GM12878 (cell line): ENCODE measurements at regions not wholly inside any gene's neighbourhood (a gene's known extent, or its start where the extent isn't known, plus 50 kb on each side); places are given as distances from the start of the nearest gene placed in this dataset.

Experiments
- ATAC-seq: fragments of 200-7000 bp; cut with Tn5 transposase; 3 replicates; pipeline ENCODE4 v1.9.1; 2020; ENCODE audit warnings: mild to moderate bottlenecking, moderate library complexity
- BruUV-seq: library from RNA; stranded (reverse); fragments of 400-500 nt; replicated peaks from 2 replicates; lab custom pipeline; 2021; lab: Mats Ljungman, UMichigan
- CTCF ChIA-PET: fragments of 300-600 bp; sonication (Branson Sonifier 250); formaldehyde crosslinking; extraction: SDS; loops from one replicate; lab custom pipeline; 2021; ENCODE audit warnings: inconsistent platforms; lab: Yijun Ruan, JAX
- POLR2A ChIA-PET: fragments of 350-600 bp; formaldehyde crosslinking; extraction: SDS; loops from one replicate; lab custom pipeline; 2021; ENCODE audit warnings: inconsistent platforms; lab: Charles Lee
- RAD21 ChIA-PET: fragments of 300-600 bp; sonication (Branson Sonifier 250); formaldehyde crosslinking; loops from one replicate; lab custom pipeline; 2023; ENCODE audit warnings: antibody characterized with exemption; ENCODE audit not compliant: unreplicated experiment; lab: Charles Lee
- SMC1A ChIA-PET: fragments of 300-600 bp; sonication (Branson Sonifier 250); formaldehyde crosslinking; loops from one replicate; lab custom pipeline; 2023; ENCODE audit not compliant: unreplicated experiment, uncharacterized antibody; lab: Charles Lee
- DNase-seq: peaks from one replicate; pipeline ENCODE4 v3.0.0-alpha.2; 2011; ENCODE audit warnings: low read depth, low spot score
- FAIRE-seq: peaks from 3 replicates; lab custom pipeline; 2011; peaks lifted over from hg19 to GRCh38; lab: Jason Lieb, UNC
- H2AFZ ChIP-seq: 2 replicates; pipeline ENCODE4 v1.6.0; 2011; ENCODE audit warnings: low read depth, low read length, control low read depth; ENCODE audit not compliant: control insufficient read depth
- H3K27ac ChIP-seq: 2 replicates; pipeline ENCODE4 v1.5.1; 2011; ENCODE audit warnings: control low read depth; ENCODE audit not compliant: control insufficient read depth, insufficient read depth
- H3K27me3 ChIP-seq, 2 experiments: replicated peaks in 1 of 2; 2 replicates each; pipeline versions ENCODE4 v1.6.0 to v1.6.1; 2011; ENCODE audit warnings: low read length in 1 of 2; ENCODE audit not compliant: control insufficient read depth in 2 of 2, insufficient read depth in 2 of 2
- H3K36me3 ChIP-seq, 2 experiments: 2 replicates each; pipeline ENCODE4 v1.5.1; 2011; ENCODE audit warnings: low read length in 1 of 2; ENCODE audit not compliant: control insufficient read depth in 2 of 2, insufficient read depth in 2 of 2
- H3K4me1 ChIP-seq: 2 replicates; pipeline ENCODE4 v1.6.1; 2011; ENCODE audit warnings: mild to moderate bottlenecking, low read length, moderate library complexity, mixed read lengths; ENCODE audit not compliant: control insufficient read depth, insufficient read depth
- H3K4me2 ChIP-seq: 2 replicates; pipeline ENCODE4 v1.6.0; 2011; ENCODE audit warnings: control low read depth; ENCODE audit not compliant: control insufficient read depth, insufficient read depth
- H3K4me3 ChIP-seq: fragments of 200-600 bp; sonication (generic); 2 replicates; pipeline ENCODE4 v1.5.1; 2016
- H3K79me2 ChIP-seq: 2 replicates; pipeline ENCODE4 v1.6.0; 2011; ENCODE audit warnings: low read length; ENCODE audit not compliant: control insufficient read depth, insufficient read depth
- H3K9ac ChIP-seq: 2 replicates; pipeline ENCODE4 v1.8.0; 2011; ENCODE audit warnings: low read length, control low read depth, mixed read lengths; ENCODE audit not compliant: control insufficient read depth, insufficient read depth
- H3K9me3 ChIP-seq: replicated peaks from 3 replicates; pipeline ENCODE4 v1.5.1; 2011; ENCODE audit warnings: mild to moderate bottlenecking, low read length; ENCODE audit not compliant: control insufficient read depth, insufficient read depth
- H4K20me1 ChIP-seq: 2 replicates; pipeline ENCODE4 v1.6.0; 2011; ENCODE audit not compliant: control insufficient read depth, insufficient read depth
- BCL11A ChIP-seq: IDR thresholded peaks from 2 replicates; pipeline ENCODE4 v1.6.1; 2011; ENCODE audit warnings: low read depth, low read length
- CEBPB ChIP-seq, 2 experiments: fragments of 150-350 bp in 1 of 2; IDR thresholded peaks; 2 replicates each; pipeline ENCODE4 v1.6.1; 2012 to 2014; ENCODE audit warnings: low read depth in 2 of 2, low read length in 2 of 2, borderline replicate concordance in 1 of 2, inconsistent platforms in 1 of 2
- EP300 ChIP-seq, 2 experiments: fragments of 150-350 bp in 1 of 2; IDR thresholded peaks; 2 replicates each; pipeline ENCODE4 v1.6.1; 2011 to 2012; ENCODE audit warnings: low read depth in 2 of 2, low read length in 2 of 2, borderline replicate concordance in 1 of 2, improper control_type of control experiment in 1 of 2, inconsistent platforms in 1 of 2; ENCODE audit not compliant: control insufficient read depth in 1 of 2
- NFYA ChIP-seq: IDR thresholded peaks from 2 replicates; pipeline ENCODE4 v1.6.1; 2011; ENCODE audit warnings: low read depth, mild to moderate bottlenecking, low read length, improper control_type of control experiment, borderline replicate concordance
- NR2C1 ChIP-seq: fragments of 450-650 bp; IDR thresholded peaks from 2 replicates; pipeline ENCODE4 v1.6.1; 2017; ENCODE audit warnings: antibody characterized with exemption, mild to moderate bottlenecking, moderate library complexity
- NR2F1 ChIP-seq: fragments of 450-650 bp; conservative IDR thresholded peaks from 2 replicates; pipeline ENCODE4 v1.6.1; 2017; ENCODE audit warnings: mild to moderate bottlenecking
- POLR2A ChIP-seq: IDR thresholded peaks from 2 replicates; pipeline ENCODE4 v1.6.1; 2011; ENCODE audit warnings: low read depth, mild to moderate bottlenecking, low read length
- RAD51 ChIP-seq: fragments of 450-650 bp; IDR thresholded peaks from 2 replicates; pipeline ENCODE4 v1.6.1; 2016; ENCODE audit warnings: moderate library complexity, mild to moderate bottlenecking, inconsistent platforms
- WRNIP1 ChIP-seq: IDR thresholded peaks from 2 replicates; pipeline ENCODE4 v1.6.1; 2011; ENCODE audit warnings: low read depth, low read length, improper control_type of control experiment, borderline replicate concordance
- YY1 ChIP-seq: IDR thresholded peaks from 2 replicates; pipeline ENCODE4 v1.6.1; 2011; ENCODE audit warnings: low read depth, mild to moderate bottlenecking, low read length
- WGBS: methylation state at CpG from one replicate; pipeline ENCODE4 v1.1.6; 2016; ENCODE audit warnings: low lambda C conversion rate; ENCODE audit not compliant: insufficient replicate concordance, insufficient coverage; ENCODE audit errors: missing lambda C conversion rate; 5-methylcytosine and 5-hydroxymethylcytosine counted together
- in situ Hi-C: fragments of 300-500 bp; cut with MboI; formaldehyde crosslinking; loops from 9 replicates; pipeline ENCODE4 v1.14.3; 2018; ENCODE audit warnings: mixed read lengths
- intact Hi-C: fragments of 100-400 bp; cut with micrococcal nuclease; formaldehyde crosslinking; loops from one replicate; pipeline ENCODE4 v1.14.2; 2022; ENCODE audit not compliant: unreplicated experiment
- TF ChIP-seq, protein P1 (sequence below): fragments of 450-650 bp; IDR thresholded peaks from 2 replicates; pipeline ENCODE4 v1.6.1; 2018; ENCODE audit warnings: mild to moderate bottlenecking, low read depth, moderate library complexity; ENCODE audit not compliant: partially characterized antibody
- TF ChIP-seq, protein P2 (sequence below): fragments of 150-350 bp; IDR thresholded peaks from 2 replicates; pipeline ENCODE4 v1.6.1; 2014; ENCODE audit warnings: mild to moderate bottlenecking, low read depth, low read length
- TF ChIP-seq, protein P3 (sequence below): fragments of 450-650 bp; IDR thresholded peaks from 2 replicates; pipeline ENCODE4 v1.6.1; 2016; ENCODE audit warnings: mild to moderate bottlenecking
- TF ChIP-seq, protein P4 (sequence below): IDR thresholded peaks from 2 replicates; pipeline ENCODE4 v1.6.1; 2011; ENCODE audit warnings: low read depth, mild to moderate bottlenecking, low read length, moderate library complexity, borderline replicate concordance; ENCODE audit errors: extremely low read depth
- TF ChIP-seq, protein P5 (sequence below): fragments of 450-650 bp; IDR thresholded peaks from 2 replicates; pipeline ENCODE4 v1.6.1; 2016; ENCODE audit warnings: mild to moderate bottlenecking
- TF ChIP-seq, protein P6 (sequence below): IDR thresholded peaks from 2 replicates; pipeline ENCODE4 v1.6.1; 2012; ENCODE audit warnings: low read depth, low read length, improper control_type of control experiment

DNA sequence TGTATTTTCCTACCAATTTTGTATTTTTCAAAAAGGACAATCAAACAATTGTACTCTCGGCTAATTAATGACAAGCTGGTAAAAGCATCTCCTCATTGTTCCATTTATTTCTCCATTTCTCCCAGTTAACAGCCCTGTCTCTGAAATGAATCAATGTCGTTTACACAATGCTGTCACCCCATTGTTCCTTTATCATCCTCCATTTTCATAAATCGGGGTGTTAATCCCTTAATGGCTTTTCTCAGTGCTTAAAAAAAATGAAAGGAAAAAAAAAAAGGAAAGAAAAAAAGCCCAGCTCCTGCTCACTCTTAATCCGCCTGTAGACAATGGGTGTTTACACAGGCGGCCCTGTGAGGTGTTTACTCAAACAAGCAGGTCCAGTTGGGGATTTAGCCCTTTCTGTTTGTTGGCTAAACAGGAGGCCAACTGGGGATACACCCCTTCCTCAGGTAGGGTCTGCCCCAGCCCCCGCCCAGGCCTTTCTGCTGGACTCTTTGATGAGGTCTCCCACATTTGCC is 86.8 kb upstream of the SALL1 start:
- Histone ChIP-seq H4K20me1 (no peaks in the 10 kb centered on the region), H2AFZ (no peak overlapping the region), H3K79me2 (no peaks in the 10 kb centered on the region), H3K27me3 (no peaks in the 10 kb centered on the region), H3K27ac (no peak overlapping the region), H3K9me3 (no peaks in the 10 kb centered on the region), H3K4me2 (no peak overlapping the region), H3K4me1 (no peaks in the 10 kb centered on the region), H3K9ac (no peak overlapping the region), H3K4me3 (no peak overlapping the region), H3K36me3 (no peaks in the 10 kb centered on the region)
- ATAC-seq (no peak), FAIRE-seq (no peak), DNase-seq (no peak)
- CTCF ChIA-PET, result no interaction called here
- RAD21 ChIA-PET, result interaction anchor here (1.1 kb wide), 1 partner anchor 69 kb away, joined by 3 read pairs; no protein-coding TSS in a partner anchor
- SMC1A ChIA-PET, result no interaction called here
- in situ Hi-C loops, result no loop called here
- WGBS, result 4% methylated on average over 6 of the region's 6 CpGs
- intact Hi-C loops, result no loop called here
- POLR2A ChIA-PET, result no interaction called here
- no TSS peak for BruUV-seq
- TF ChIP-seq, protein P1, sequence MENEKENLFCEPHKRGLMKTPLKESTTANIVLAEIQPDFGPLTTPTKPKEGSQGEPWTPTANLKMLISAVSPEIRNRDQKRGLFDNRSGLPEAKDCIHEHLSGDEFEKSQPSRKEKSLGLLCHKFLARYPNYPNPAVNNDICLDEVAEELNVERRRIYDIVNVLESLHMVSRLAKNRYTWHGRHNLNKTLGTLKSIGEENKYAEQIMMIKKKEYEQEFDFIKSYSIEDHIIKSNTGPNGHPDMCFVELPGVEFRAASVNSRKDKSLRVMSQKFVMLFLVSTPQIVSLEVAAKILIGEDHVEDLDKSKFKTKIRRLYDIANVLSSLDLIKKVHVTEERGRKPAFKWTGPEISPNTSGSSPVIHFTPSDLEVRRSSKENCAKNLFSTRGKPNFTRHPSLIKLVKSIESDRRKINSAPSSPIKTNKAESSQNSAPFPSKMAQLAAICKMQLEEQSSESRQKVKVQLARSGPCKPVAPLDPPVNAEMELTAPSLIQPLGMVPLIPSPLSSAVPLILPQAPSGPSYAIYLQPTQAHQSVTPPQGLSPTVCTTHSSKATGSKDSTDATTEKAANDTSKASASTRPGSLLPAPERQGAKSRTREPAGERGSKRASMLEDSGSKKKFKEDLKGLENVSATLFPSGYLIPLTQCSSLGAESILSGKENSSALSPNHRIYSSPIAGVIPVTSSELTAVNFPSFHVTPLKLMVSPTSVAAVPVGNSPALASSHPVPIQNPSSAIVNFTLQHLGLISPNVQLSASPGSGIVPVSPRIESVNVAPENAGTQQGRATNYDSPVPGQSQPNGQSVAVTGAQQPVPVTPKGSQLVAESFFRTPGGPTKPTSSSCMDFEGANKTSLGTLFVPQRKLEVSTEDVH, result no peak
- no peak for TF ChIP-seq YY1
- TF ChIP-seq CEBPB (IDR thresholded peaks at IDR 0.05; ENCODE audit: borderline replicate concordance in 1 of 2, low read depth in 2 of 2, low read length in 2 of 2), result no peak
- no peak for TF ChIP-seq EP300 (IDR thresholded peaks at IDR 0.05; ENCODE audit: borderline replicate concordance in 1 of 2, control insufficient read depth in 1 of 2, low read depth in 2 of 2, low read length in 2 of 2)
- TF ChIP-seq, protein P2, sequence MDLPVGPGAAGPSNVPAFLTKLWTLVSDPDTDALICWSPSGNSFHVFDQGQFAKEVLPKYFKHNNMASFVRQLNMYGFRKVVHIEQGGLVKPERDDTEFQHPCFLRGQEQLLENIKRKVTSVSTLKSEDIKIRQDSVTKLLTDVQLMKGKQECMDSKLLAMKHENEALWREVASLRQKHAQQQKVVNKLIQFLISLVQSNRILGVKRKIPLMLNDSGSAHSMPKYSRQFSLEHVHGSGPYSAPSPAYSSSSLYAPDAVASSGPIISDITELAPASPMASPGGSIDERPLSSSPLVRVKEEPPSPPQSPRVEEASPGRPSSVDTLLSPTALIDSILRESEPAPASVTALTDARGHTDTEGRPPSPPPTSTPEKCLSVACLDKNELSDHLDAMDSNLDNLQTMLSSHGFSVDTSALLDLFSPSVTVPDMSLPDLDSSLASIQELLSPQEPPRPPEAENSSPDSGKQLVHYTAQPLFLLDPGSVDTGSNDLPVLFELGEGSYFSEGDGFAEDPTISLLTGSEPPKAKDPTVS, result no peak
- TF ChIP-seq, protein P3, sequence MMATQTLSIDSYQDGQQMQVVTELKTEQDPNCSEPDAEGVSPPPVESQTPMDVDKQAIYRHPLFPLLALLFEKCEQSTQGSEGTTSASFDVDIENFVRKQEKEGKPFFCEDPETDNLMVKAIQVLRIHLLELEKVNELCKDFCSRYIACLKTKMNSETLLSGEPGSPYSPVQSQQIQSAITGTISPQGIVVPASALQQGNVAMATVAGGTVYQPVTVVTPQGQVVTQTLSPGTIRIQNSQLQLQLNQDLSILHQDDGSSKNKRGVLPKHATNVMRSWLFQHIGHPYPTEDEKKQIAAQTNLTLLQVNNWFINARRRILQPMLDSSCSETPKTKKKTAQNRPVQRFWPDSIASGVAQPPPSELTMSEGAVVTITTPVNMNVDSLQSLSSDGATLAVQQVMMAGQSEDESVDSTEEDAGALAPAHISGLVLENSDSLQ, result no peak
- TF ChIP-seq, protein P4, sequence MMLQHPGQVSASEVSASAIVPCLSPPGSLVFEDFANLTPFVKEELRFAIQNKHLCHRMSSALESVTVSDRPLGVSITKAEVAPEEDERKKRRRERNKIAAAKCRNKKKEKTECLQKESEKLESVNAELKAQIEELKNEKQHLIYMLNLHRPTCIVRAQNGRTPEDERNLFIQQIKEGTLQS, result no peak
- TF ChIP-seq, protein P5, sequence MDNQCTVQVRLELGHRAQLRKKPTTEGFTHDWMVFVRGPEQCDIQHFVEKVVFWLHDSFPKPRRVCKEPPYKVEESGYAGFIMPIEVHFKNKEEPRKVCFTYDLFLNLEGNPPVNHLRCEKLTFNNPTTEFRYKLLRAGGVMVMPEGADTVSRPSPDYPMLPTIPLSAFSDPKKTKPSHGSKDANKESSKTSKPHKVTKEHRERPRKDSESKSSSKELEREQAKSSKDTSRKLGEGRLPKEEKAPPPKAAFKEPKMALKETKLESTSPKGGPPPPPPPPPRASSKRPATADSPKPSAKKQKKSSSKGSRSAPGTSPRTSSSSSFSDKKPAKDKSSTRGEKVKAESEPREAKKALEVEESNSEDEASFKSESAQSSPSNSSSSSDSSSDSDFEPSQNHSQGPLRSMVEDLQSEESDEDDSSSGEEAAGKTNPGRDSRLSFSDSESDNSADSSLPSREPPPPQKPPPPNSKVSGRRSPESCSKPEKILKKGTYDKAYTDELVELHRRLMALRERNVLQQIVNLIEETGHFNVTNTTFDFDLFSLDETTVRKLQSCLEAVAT, result no peak
- TF ChIP-seq, protein P6, sequence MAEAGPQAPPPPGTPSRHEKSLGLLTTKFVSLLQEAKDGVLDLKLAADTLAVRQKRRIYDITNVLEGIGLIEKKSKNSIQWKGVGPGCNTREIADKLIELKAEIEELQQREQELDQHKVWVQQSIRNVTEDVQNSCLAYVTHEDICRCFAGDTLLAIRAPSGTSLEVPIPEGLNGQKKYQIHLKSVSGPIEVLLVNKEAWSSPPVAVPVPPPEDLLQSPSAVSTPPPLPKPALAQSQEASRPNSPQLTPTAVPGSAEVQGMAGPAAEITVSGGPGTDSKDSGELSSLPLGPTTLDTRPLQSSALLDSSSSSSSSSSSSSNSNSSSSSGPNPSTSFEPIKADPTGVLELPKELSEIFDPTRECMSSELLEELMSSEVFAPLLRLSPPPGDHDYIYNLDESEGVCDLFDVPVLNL, result no peak
- no peak for TF ChIP-seq NFYA
- no peak for TF ChIP-seq RAD51
- TF ChIP-seq BCL11A, result no peak
- TF ChIP-seq POLR2A, result no peak
- TF ChIP-seq NR2F1, result no peak
- TF ChIP-seq NR2C1, result no peak
- TF ChIP-seq WRNIP1, result no peak
